IMR-90 (cell line): ENCODE measurements at regions not wholly inside any gene's neighbourhood (a gene's known extent, or its start where the extent isn't known, plus 50 kb on each side); places are given as distances from the start of the nearest gene placed in this dataset.

ENCODE experiments used
- ATAC-seq: fragments of 200-7000 bp; cut with Tn5 transposase; 2 replicates; pipeline ENCODE4 v1.9.1; 2020; ENCODE audit warnings: low read depth, mild to moderate bottlenecking, moderate library complexity
- BruUV-seq: library from RNA; stranded (reverse); fragments of 400-500 nt; replicated peaks from 2 replicates; lab custom pipeline; 2021; lab: Mats Ljungman, UMichigan
- CTCF ChIA-PET: fragments of 300-600 bp; formaldehyde crosslinking; extraction: SDS; loops from one replicate; lab custom pipeline; 2021; ENCODE audit warnings: antibody characterized with exemption; lab: Yijun Ruan, JAX
- POLR2A ChIA-PET: fragments of 300-600 bp; sonication (Branson Sonifier 250); formaldehyde crosslinking; loops from one replicate; lab custom pipeline; 2022; ENCODE audit warnings: antibody characterized with exemption; ENCODE audit not compliant: unreplicated experiment; lab: Charles Lee
- DNase-seq: peaks from one replicate; pipeline ENCODE4 v3.0.0; 2013
- H2AFZ ChIP-seq: replicated peaks from 2 replicates; pipeline ENCODE3; 2013; ENCODE audit warnings: low read length, mild to moderate bottlenecking; ENCODE audit not compliant: poor library complexity
- H2AK5ac ChIP-seq: 2 replicates; pipeline ENCODE4 v1.6.1; 2013; ENCODE audit warnings: low read depth, low read length, inconsistent platforms
- H2AK9ac ChIP-seq: replicated peaks from 2 replicates; pipeline ENCODE3; 2013; ENCODE audit warnings: mild to moderate bottlenecking, low read depth, low read length, moderate library complexity; ENCODE audit not compliant: poor library complexity
- H2BK120ac ChIP-seq: 2 replicates; pipeline ENCODE4 v1.6.1; 2013; ENCODE audit warnings: low read depth, low read length, inconsistent platforms
- H2BK15ac ChIP-seq: 3 replicates; pipeline ENCODE4 v1.6.1; 2013; ENCODE audit warnings: low read depth, low read length, inconsistent platforms
- H2BK20ac ChIP-seq: 2 replicates; pipeline ENCODE4 v1.6.1; 2013; ENCODE audit warnings: low read depth, mild to moderate bottlenecking, inconsistent platforms, low read length, moderate library complexity
- H2BK5ac ChIP-seq: 2 replicates; pipeline ENCODE4 v1.6.1; 2013; ENCODE audit warnings: mild to moderate bottlenecking, low read depth, low read length, inconsistent platforms; ENCODE audit not compliant: poor library complexity, severe bottlenecking
- H3K14ac ChIP-seq: replicated peaks from 2 replicates; pipeline ENCODE4 v1.6.1; 2013; ENCODE audit warnings: low read depth, low read length, inconsistent platforms
- H3K18ac ChIP-seq: 2 replicates; pipeline ENCODE4 v1.6.1; 2013; ENCODE audit warnings: low read depth, low read length, control low read depth
- H3K23ac ChIP-seq: 2 replicates; pipeline ENCODE4 v1.6.1; 2013; ENCODE audit warnings: low read depth, low read length, inconsistent platforms
- H3K27ac ChIP-seq: 2 replicates; pipeline ENCODE4 v1.5.1; 2013; ENCODE audit warnings: mild to moderate bottlenecking, control low read depth, low read length; ENCODE audit not compliant: insufficient read depth
- H3K27me3 ChIP-seq: 2 replicates; pipeline ENCODE4 v1.6.1; 2013; ENCODE audit warnings: low read length; ENCODE audit not compliant: control insufficient read depth, insufficient read depth
- H3K36me3 ChIP-seq: 2 replicates; pipeline ENCODE4 v1.6.1; 2013; ENCODE audit warnings: low read length, mixed read lengths; ENCODE audit not compliant: control insufficient read depth, insufficient read depth
- H3K4ac ChIP-seq: 2 replicates; pipeline ENCODE4 v1.6.1; 2013; ENCODE audit warnings: low read depth, low read length, inconsistent platforms
- H3K4me1 ChIP-seq: 2 replicates; pipeline ENCODE4 v1.6.1; 2013; ENCODE audit warnings: low read length, mixed read lengths; ENCODE audit not compliant: control insufficient read depth, insufficient read depth
- H3K4me2 ChIP-seq: 2 replicates; pipeline ENCODE4 v1.6.1; 2013; ENCODE audit warnings: low read depth, mild to moderate bottlenecking, control low read depth, low read length, moderate library complexity
- H3K4me3 ChIP-seq: 2 replicates; pipeline ENCODE4 v1.5.1; 2013; ENCODE audit warnings: low read depth, mild to moderate bottlenecking, control low read depth, low read length, moderate library complexity; ENCODE audit not compliant: insufficient read depth
- H3K56ac ChIP-seq: 2 replicates; pipeline ENCODE4 v1.6.1; 2013; ENCODE audit warnings: low read length, inconsistent platforms; ENCODE audit not compliant: insufficient read depth; ENCODE audit errors: extremely low read depth
- H3K79me1 ChIP-seq, 2 experiments: 2 replicates each; pipeline ENCODE4 v1.6.1; 2013; ENCODE audit warnings: low read length in 2 of 2, inconsistent platforms in 1 of 2, low read depth in 1 of 2
- H3K9ac ChIP-seq: 2 replicates; pipeline ENCODE4 v1.6.1; 2013; ENCODE audit warnings: low read depth, low read length, control low read depth
- H3K9me1 ChIP-seq: 2 replicates; pipeline ENCODE4 v1.6.1; 2013; ENCODE audit warnings: low read length, inconsistent platforms; ENCODE audit not compliant: insufficient read depth
- H3K9me3 ChIP-seq: 2 replicates; pipeline ENCODE4 v1.6.1; 2013; ENCODE audit warnings: low read length; ENCODE audit not compliant: control insufficient read depth, insufficient read depth
- H4K20me1 ChIP-seq: 2 replicates; pipeline ENCODE4 v1.6.1; 2013; ENCODE audit warnings: low read length, inconsistent platforms; ENCODE audit not compliant: insufficient read depth
- H4K5ac ChIP-seq: 2 replicates; pipeline ENCODE4 v1.6.1; 2013; ENCODE audit warnings: mild to moderate bottlenecking, low read depth, low read length, control low read depth
- H4K8ac ChIP-seq, 2 experiments: 2 replicates each; pipeline ENCODE4 v1.6.1; 2013; ENCODE audit warnings: low read depth in 2 of 2, low read length in 2 of 2, control low read depth in 1 of 2, inconsistent platforms in 1 of 2
- H4K91ac ChIP-seq: 2 replicates; pipeline ENCODE4 v1.6.1; 2013; ENCODE audit warnings: low read depth, low read length, inconsistent platforms; ENCODE audit not compliant: insufficient read depth
- CHD1 ChIP-seq: IDR thresholded peaks from 2 replicates; pipeline ENCODE4 v1.6.1; 2012; ENCODE audit warnings: low read depth, low read length, improper control_type of control experiment
- ELK1 ChIP-seq: fragments of 150-350 bp; IDR thresholded peaks from 2 replicates; pipeline ENCODE4 v1.6.1; 2016; ENCODE audit warnings: low read depth, mild to moderate bottlenecking, low read length, moderate library complexity, borderline replicate concordance
- FOS ChIP-seq: fragments of 150-350 bp; IDR thresholded peaks from 2 replicates; pipeline ENCODE4 v1.6.1; 2016; ENCODE audit warnings: low read depth, low read length
- MAFK ChIP-seq: IDR thresholded peaks from 2 replicates; pipeline ENCODE4 v1.6.1; 2012; ENCODE audit warnings: low read depth, low read length, improper control_type of control experiment
- MXI1 ChIP-seq: IDR thresholded peaks from 2 replicates; pipeline ENCODE4 v1.6.1; 2012; ENCODE audit warnings: low read depth, mild to moderate bottlenecking, low read length, moderate library complexity, borderline replicate concordance
- POLR2A ChIP-seq: IDR thresholded peaks from 2 replicates; pipeline ENCODE4 v1.6.1; 2012; ENCODE audit warnings: mild to moderate bottlenecking, low read depth, low read length
- WGBS, 2 experiments: methylation state at CpG; one replicate each; pipeline versions ENCODE4 v1.1.5 to v1.1.7; 2013; ENCODE audit warnings: missing lambda C conversion rate in 2 of 2; ENCODE audit not compliant: insufficient read length in 1 of 2; ENCODE audit errors: extremely low coverage in 2 of 2; 5-methylcytosine and 5-hydroxymethylcytosine counted together
- dilution Hi-C: fragments of 300-500 bp; cut with HindIII; formaldehyde crosslinking; loops from one replicate; pipeline ENCODE4 v1.14.3; 2018; ENCODE audit warnings: low sequenced_read_pairs; ENCODE audit not compliant: unreplicated experiment
- in situ Hi-C: fragments of 300-500 bp; cut with MboI; formaldehyde crosslinking; loops from 3 replicates; pipeline ENCODE4 v1.14.3; 2019; ENCODE audit warnings: low sequenced_read_pairs, inconsistent platforms, mixed read lengths
- intact Hi-C: fragments of 100-400 bp; cut with micrococcal nuclease; formaldehyde crosslinking; loops from 2 replicates; pipeline ENCODE4 v1.10.0; 2022

GRCh38 chr12:126591533-126591932 lies 1526.3 kb downstream of the AACS start:
- Histone ChIP-seq H3K4me3 (no peak overlapping the region), H3K79me1 (no peaks in the 10 kb centered on the region), H3K9me3 (peaks cover 23% of the 10 kb centered on the region), H2AK9ac (no peak overlapping the region), H3K4me2 (no peak overlapping the region), H3K4ac (no peak overlapping the region), H3K9me1 (no peaks in the 10 kb centered on the region), H3K9ac (no peak overlapping the region), H3K36me3 (no peaks in the 10 kb centered on the region), H2BK5ac (no peak overlapping the region), H3K23ac (no peak overlapping the region), H3K27ac (no peak overlapping the region), H4K91ac (no peak overlapping the region), H4K5ac (no peak overlapping the region), H4K8ac (no peak overlapping the region), H2BK15ac (no peak overlapping the region), H3K14ac (no peak overlapping the region), H2AFZ (no peak overlapping the region), H2BK20ac (no peak overlapping the region), H3K4me1 (no peaks in the 10 kb centered on the region), H3K18ac (no peak overlapping the region), H2BK120ac (no peak overlapping the region), H3K27me3 (no peaks in the 10 kb centered on the region), H3K56ac (no peak overlapping the region), H4K20me1 (no peaks in the 10 kb centered on the region), H2AK5ac (no peak overlapping the region)
- TF ChIP-seq MAFK (no peak), MXI1 (no peak), FOS (no peak), CHD1 (no peak), POLR2A (no peak), ELK1 (no peak)
- DNase-seq (no peak), ATAC-seq (no peak)
- intact Hi-C loops (no loop called here), dilution Hi-C loops (no loop called here), in situ Hi-C loops (no loop called here)
- no CpG with 5 or more reads among the region's 2 CpGs for WGBS, 2 experiments
- CTCF ChIA-PET: no interaction called here
- POLR2A ChIA-PET: no interaction called here
- BruUV-seq: no TSS peak
